22Rv1 (cell line): ENCODE measurements at regions not wholly inside any gene's neighbourhood (a gene's known extent, or its start where the extent isn't known, plus 50 kb on each side); places are given as distances from the start of the nearest gene placed in this dataset.

Experiments
- H3K27ac ChIP-seq: fragments of 450-650 bp; 2 replicates; pipeline ENCODE4 v1.5.1; 2017
- ZFX ChIP-seq: fragments of 450-650 bp; IDR thresholded peaks from 2 replicates; pipeline ENCODE4 v1.6.1; 2017; ENCODE audit warnings: antibody characterized with exemption, borderline replicate concordance
- TF ChIP-seq, protein P1 (sequence below): fragments of 450-650 bp; IDR thresholded peaks from 2 replicates; pipeline ENCODE4 v1.5.1; 2017; ENCODE audit warnings: mild to moderate bottlenecking

DNA sequence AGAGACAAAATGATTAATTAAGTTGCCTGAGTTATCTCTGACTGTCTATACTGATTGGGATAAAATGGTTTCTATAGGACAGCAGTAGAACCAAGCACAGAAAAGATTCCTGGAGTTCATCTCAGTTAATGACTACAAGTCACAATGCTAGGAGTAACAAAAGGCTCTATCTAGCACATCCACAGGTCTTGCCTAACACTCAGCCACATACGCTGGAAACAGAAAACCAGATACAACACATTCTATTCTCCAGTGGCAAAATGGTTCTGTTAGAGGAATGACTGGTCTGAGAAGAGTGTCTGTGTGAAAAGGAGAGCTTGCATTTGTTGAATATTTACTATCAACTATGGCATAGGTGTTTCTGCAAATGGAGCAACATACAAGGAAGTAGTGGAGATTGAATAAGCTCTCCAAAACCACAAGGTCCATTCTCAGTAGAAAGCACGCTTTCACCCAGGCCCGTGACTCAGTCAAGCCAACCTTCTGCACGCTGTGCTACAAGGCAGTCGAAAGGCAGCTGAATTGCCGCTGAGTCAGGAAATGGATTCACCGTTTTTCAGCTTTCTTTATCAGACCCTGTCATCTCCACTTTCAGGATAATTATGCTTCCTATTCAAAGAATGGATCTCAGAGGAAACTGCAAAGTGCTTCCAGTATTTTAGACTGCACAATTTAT lies 761.5 kb downstream of the EFNB2 start:
- TF ChIP-seq, protein P1, sequence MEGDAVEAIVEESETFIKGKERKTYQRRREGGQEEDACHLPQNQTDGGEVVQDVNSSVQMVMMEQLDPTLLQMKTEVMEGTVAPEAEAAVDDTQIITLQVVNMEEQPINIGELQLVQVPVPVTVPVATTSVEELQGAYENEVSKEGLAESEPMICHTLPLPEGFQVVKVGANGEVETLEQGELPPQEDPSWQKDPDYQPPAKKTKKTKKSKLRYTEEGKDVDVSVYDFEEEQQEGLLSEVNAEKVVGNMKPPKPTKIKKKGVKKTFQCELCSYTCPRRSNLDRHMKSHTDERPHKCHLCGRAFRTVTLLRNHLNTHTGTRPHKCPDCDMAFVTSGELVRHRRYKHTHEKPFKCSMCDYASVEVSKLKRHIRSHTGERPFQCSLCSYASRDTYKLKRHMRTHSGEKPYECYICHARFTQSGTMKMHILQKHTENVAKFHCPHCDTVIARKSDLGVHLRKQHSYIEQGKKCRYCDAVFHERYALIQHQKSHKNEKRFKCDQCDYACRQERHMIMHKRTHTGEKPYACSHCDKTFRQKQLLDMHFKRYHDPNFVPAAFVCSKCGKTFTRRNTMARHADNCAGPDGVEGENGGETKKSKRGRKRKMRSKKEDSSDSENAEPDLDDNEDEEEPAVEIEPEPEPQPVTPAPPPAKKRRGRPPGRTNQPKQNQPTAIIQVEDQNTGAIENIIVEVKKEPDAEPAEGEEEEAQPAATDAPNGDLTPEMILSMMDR, result no peak
- TF ChIP-seq ZFX, result no peak
- H3K27ac ChIP-seq, result no peak overlapping the region

DNA sequence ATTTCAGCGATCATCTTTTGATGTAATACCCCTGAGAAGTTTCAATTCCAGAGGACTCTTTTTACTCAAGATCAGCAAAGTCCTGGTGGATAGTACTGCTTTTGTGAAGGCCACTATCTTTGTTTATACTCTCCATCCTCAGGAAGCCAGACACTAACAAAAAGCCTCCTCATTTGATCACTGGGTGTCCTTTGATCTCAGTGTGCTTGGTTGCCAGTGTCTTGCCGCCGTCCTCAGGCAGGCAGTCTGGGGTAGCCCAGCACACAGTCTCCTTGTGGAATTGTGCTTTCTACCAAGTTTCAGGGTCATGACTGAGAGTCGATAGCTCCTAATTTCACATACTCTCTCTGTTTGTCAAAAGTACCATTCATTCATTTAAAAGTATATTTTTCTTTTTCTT lies 762.2 kb downstream of the EFNB2 start:
- no peak for TF ChIP-seq ZFX

DNA sequence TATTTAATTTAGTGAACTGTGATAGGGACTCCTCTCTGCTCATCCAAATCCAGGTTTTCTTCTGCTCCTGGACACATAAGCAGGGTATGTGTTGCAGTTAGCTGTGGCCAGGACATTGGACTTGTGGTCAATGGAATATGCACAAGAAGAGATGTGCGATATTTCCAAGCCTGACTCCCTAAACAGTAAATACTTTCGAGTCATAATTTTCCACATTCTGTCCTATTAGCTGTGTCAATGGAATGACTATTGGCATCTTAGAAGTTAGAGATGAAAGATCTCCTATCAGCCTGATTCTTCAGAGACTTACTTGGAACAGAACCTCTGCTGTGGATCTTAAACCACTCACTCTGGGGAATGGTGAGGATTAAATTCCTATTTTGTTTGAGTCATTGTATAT lies 771.0 kb downstream of the EFNB2 start:
- H3K27ac ChIP-seq, result no peak overlapping the region
- TF ChIP-seq, protein P1, result no peak
- TF ChIP-seq ZFX, result no peak

More for the DNA sequence above, 762.2 kb downstream of the EFNB2 start:
- no peak overlapping the region for H3K27ac ChIP-seq

DNA sequence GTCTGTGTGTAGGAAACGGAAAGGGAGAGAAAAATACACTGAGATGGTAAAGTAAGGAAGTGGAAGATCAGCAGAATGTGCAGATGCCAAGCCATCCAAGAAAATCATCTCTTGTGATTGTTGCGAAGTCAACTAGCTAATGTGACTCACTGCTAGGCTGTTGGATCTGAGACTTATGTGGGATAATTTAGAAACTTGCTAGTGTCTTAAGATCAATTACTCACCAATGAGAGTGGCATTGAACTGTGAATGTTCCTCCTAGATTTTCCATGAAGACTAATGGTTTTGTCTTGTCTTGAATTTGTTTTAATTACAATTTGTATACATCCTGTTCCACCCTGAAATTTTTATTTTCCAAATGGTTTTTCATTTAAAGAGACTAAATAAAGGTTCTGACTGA lies 771.6 kb downstream of the EFNB2 start:
- TF ChIP-seq, protein P1, result no peak
- TF ChIP-seq ZFX, result no peak
- H3K27ac ChIP-seq, result no peak overlapping the region

DNA sequence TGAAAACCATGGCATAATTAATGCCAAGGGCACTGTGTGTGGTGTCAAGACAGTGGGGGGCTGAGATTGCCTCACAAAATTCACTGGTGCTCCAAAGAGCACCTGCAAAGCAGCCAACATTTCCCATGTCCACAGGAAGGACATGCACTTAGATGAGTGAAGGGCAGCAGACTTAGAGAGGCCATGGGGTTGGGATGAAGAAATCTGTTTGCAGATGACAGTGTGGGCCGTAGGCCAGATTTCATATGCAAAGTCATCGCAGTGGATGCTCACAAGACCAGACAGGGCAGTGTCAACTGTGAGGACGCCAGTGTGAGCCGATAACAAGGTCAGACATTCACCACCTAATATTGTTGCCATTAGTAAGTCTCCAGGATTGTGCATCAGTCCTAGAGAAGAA lies 773.4 kb downstream of the EFNB2 start:
- no peak for TF ChIP-seq ZFX
- TF ChIP-seq, protein P1, result no peak
- no peak overlapping the region for H3K27ac ChIP-seq

DNA sequence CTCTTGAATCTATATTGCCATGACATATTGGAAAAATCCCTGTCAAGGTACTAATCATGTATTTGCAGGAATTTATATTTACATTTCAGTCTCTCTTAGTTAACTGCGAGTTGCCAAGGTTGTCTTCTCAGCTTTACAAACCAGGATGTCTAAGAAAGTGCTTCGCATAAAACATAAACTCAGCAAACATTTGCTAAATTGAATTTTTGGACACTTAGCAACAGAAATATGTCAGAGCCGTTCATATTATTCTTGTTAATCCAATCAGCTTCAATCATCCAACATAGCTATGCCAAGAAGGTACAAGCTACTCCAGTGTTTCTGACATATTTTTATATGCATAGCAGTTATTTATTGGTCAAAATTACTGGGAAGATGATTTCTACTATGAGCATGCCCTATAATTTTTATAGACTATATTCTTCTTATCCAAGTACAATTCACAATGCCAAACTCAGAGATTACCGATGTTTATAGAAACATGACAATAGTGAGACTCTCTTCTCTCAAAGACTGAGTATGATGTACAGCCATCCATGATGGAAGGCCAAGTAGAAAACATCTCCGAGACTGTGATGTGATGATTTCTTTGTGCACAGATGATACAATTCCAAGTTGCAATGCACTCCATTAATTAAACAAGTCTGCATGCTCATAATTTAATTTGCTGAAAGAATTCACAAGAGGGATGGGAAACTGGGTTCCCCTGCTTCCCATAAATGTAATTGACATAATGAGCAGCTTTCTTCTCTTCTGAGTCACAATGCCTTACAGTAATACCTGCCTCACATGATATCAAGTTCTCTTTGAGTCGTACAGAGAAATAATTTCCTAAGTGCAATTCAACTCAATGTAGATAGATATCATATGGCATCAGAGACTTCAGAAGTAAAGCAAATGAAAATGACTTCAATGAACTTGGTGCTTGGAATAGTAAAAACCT lies 776.3 kb downstream of the EFNB2 start:
- no peak overlapping the region for H3K27ac ChIP-seq
- TF ChIP-seq, protein P1, result no peak
- TF ChIP-seq ZFX, result no peak

DNA sequence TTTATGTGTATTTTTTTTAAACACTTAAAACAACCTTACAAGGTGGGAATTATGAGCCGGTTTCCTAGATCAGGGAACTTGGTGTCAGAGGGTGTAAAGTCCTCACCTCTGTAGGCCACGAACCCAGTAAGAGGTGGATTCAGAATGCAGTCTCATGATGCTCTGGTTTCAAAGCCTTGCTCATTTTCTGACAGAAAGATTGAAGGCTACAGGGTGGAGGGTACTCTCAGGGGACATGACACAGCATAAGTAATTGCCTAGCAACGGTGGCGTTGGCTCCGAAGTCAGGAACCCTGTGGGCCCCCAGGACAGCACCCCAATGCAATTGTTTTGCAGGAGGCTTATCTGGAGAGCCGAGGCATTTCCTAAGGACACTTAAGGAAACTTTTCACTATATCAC lies 794.7 kb downstream of the EFNB2 start:
- TF ChIP-seq, protein P1, result no peak
- TF ChIP-seq ZFX, result no peak
- H3K27ac ChIP-seq, result no peak overlapping the region
